ENCODE measurements at regions not wholly inside any gene's neighbourhood (a gene's known extent, or its start where the extent isn't known, plus 50 kb on each side); places are given as distances from the start of the nearest gene placed in this dataset.
A peak's percentile ranks its signal among the peaks of the same experiment; 100 is the strongest.

DNA sequence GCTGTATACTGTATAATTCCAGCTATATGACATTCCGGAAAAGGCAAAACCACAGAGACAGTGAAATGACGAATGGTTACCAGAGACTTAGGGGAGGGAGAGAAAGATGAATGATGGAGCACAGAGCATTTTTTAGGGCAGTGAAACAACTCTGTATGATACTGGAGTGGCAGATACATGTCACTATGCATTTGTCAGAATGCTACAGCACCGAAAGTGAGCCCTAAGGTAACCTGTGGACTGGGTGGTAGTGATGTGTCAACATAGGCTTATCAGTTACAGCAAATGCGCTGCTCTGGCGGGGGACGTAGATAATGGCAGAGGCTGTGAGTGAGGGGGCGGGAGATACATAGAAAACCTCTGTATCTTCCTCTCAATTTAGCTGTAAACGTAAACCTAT, 201.3 kb upstream of the SSTR4 start (continued):
- TF ChIP-seq, protein P1, sequence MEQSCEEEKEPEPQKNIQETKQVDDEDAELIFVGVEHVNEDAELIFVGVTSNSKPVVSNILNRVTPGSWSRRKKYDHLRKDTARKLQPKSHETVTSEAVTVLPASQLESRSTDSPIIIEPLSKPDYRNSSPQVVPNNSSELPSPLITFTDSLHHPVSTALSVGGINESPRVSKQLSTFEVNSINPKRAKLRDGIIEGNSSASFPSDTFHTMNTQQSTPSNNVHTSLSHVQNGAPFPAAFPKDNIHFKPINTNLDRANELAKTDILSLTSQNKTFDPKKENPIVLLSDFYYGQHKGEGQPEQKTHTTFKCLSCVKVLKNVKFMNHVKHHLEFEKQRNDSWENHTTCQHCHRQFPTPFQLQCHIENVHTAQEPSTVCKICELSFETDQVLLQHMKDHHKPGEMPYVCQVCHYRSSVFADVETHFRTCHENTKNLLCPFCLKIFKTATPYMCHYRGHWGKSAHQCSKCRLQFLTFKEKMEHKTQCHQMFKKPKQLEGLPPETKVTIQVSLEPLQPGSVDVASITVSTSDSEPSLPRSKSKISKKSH (CRISPR knock-in tag; IDR thresholded peaks at IDR 0.05) = no peak
- TF ChIP-seq, protein P2, sequence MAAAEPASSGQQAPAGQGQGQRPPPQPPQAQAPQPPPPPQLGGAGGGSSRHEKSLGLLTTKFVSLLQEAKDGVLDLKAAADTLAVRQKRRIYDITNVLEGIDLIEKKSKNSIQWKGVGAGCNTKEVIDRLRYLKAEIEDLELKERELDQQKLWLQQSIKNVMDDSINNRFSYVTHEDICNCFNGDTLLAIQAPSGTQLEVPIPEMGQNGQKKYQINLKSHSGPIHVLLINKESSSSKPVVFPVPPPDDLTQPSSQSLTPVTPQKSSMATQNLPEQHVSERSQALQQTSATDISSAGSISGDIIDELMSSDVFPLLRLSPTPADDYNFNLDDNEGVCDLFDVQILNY (CRISPR knock-in tag; IDR thresholded peaks at IDR 0.05) = no peak
- TF ChIP-seq GTF2F1 (IDR thresholded peaks at IDR 0.05; ENCODE audit: low read depth, low read length) (no peak), SRSF7 (optimal IDR thresholded peaks at IDR 0.05; ENCODE audit: low read depth, low read length) (no peak), ZNF507 (tag; conservative IDR thresholded peaks at IDR 0.05) (no peak), PHB2 (IDR thresholded peaks at IDR 0.05; ENCODE audit: low read depth) (no peak), TGIF2 (CRISPR knock-in tag; IDR thresholded peaks at IDR 0.05) (no peak), NCOR1 (IDR thresholded peaks at IDR 0.05) (peak; percentile 90), DACH1 (IDR thresholded peaks at IDR 0.05; ENCODE audit: partially characterized antibody) (no peak), TBP (optimal IDR thresholded peaks at IDR 0.05; ENCODE audit: low read depth, low read length) (no peak), POLR2B (IDR thresholded peaks at IDR 0.05; ENCODE audit: low read depth, partially characterized antibody) (no peak), RAD21 (CRISPR knock-in tag; conservative IDR thresholded peaks at IDR 0.05 in 1 of 2, IDR thresholded peaks at IDR 0.05 in 1 of 2) (no peak; a peak in 1 of 4 replicates), ZNF146 (CRISPR knock-in tag; IDR thresholded peaks at IDR 0.05; ENCODE audit: unreplicated experiment) (no peak), NR3C1 (CRISPR knock-in tag; IDR thresholded peaks at IDR 0.05) (no peak), ZNF75A (CRISPR knock-in tag; IDR thresholded peaks at IDR 0.05) (no peak), HDAC2 (IDR thresholded peaks at IDR 0.05) (peak; percentile 62), ESRRA (IDR thresholded peaks at IDR 0.05; ENCODE audit: borderline replicate concordance, low read depth) (peak; percentile 25; the same call in 1 of the 2 replicates), POLR2AphosphoS5 (IDR thresholded peaks at IDR 0.05; ENCODE audit: control insufficient read depth, insufficient read depth, low read depth, low read length) (peak; percentile 82; the same call in 1 of the 2 replicates)
- TF ChIP-seq, protein P3, sequence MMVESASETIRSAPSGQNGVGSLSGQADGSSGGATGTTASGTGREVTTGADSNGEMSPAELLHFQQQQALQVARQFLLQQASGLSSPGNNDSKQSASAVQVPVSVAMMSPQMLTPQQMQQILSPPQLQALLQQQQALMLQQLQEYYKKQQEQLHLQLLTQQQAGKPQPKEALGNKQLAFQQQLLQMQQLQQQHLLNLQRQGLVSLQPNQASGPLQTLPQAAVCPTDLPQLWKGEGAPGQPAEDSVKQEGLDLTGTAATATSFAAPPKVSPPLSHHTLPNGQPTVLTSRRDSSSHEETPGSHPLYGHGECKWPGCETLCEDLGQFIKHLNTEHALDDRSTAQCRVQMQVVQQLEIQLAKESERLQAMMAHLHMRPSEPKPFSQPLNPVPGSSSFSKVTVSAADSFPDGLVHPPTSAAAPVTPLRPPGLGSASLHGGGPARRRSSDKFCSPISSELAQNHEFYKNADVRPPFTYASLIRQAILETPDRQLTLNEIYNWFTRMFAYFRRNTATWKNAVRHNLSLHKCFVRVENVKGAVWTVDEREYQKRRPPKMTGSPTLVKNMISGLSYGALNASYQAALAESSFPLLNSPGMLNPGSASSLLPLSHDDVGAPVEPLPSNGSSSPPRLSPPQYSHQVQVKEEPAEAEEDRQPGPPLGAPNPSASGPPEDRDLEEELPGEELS (CRISPR knock-in tag; IDR thresholded peaks at IDR 0.05; ENCODE audit: borderline replicate concordance) = no peak
- TF ChIP-seq, protein P4, sequence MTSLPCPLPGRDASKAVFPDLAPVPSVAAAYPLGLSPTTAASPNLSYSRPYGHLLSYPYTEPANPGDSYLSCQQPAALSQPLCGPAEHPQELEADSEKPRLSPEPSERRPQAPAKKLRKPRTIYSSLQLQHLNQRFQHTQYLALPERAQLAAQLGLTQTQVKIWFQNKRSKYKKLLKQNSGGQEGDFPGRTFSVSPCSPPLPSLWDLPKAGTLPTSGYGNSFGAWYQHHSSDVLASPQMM (CRISPR knock-in tag; IDR thresholded peaks at IDR 0.05) = no peak
- TF ChIP-seq, protein P5, sequence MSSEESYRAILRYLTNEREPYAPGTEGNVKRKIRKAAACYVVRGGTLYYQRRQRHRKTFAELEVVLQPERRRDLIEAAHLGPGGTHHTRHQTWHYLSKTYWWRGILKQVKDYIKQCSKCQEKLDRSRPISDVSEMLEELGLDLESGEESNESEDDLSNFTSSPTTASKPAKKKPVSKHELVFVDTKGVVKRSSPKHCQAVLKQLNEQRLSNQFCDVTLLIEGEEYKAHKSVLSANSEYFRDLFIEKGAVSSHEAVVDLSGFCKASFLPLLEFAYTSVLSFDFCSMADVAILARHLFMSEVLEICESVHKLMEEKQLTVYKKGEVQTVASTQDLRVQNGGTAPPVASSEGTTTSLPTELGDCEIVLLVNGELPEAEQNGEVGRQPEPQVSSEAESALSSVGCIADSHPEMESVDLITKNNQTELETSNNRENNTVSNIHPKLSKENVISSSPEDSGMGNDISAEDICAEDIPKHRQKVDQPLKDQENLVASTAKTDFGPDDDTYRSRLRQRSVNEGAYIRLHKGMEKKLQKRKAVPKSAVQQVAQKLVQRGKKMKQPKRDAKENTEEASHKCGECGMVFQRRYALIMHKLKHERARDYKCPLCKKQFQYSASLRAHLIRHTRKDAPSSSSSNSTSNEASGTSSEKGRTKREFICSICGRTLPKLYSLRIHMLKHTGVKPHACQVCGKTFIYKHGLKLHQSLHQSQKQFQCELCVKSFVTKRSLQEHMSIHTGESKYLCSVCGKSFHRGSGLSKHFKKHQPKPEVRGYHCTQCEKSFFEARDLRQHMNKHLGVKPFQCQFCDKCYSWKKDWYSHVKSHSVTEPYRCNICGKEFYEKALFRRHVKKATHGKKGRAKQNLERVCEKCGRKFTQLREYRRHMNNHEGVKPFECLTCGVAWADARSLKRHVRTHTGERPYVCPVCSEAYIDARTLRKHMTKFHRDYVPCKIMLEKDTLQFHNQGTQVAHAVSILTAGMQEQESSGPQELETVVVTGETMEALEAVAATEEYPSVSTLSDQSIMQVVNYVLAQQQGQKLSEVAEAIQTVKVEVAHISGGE (CRISPR knock-in tag; IDR thresholded peaks at IDR 0.05) = no peak

All from K562 (cell line).